Superior temporal gyrus (tissue), 1 donor: ENCODE measurements at regions not wholly inside any gene's neighbourhood (a gene's known extent, or its start where the extent isn't known, plus 50 kb on each side); places are given as distances from the start of the nearest gene placed in this dataset.
A peak's percentile ranks its signal among the peaks of the same experiment; 100 is the strongest.

Experiments
- DNase-seq: peaks from one replicate; pipeline ENCODE4 v3.0.0-alpha.2; 2016; ENCODE audit errors: extremely low spot score

DNA sequence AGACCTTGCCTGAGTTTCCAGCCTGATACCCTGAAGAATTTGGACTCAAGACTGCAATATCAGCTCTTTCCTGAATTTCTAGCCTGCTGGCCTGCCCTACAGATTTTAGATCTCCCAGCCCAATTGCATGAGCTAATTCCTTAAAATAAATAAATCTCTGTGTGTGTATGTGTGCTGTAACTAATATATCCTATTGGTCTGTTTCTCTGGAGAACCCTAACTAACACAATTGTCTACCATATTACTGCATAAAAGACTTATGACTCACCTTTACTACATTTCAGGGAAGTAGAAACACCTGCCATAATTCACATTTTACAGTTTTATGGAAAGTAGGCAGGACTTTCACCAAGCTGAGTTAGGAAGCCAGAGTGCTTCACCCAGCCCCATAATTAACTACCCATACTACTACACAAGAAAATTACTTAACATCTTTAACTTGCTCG, 90.7 kb upstream of the BEND6 start:
- DNase-seq: no peak

DNA sequence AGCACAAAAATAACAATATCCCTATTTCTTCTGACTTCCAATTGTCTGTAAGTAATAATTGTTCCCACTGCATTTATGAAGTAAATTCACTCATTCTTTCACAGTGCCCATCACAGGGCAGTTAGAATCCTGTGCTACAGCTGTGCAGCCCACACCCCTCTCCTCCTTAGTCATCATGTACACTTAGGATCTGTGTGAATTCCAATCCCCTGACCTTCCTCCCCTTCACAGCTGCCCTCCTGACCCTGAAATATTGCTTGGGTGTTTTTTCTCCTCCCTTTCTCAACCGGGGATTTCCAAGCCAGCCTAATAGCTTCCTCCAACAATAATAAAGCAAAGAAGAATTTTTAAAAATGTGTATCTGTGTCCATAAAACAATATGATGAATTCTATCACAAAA, 91.5 kb upstream of the BEND6 start:
- no peak for DNase-seq

DNA sequence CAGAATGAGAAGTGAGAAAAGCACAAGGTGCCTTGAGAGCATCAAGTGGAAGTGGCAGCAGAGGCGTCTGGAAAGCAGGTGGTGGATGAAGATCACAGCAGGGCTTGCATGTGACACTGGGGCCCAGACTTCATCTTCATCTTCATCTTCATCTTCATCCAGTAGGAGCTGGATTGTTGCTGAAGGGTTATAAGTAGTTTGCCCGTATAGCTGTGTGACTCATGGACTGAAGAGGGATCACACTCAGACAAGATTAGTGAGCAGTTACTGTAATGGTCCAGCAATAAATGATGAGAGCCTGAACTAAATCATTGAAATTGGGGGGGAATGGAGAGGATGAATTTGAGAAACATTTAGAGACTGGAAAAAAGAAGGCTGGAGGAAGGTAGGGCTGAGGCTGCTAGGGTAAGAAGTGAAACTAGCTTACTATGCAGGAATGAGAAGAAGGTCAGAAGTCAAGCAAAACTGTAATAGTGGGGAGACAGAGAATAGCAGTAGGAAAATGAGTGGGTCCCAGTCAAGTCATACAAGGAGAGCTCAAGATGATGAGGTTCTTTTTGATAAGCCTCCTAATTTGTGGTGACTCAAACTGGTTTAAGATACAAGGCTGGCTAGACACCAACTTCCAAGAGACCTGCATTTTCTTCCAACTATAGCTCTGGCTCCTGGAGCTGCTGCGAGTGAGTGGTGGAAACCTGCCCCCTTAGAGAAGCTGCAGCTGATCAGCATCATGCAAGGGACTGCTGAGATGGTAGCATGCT, 92.3 kb upstream of the BEND6 start:
- DNase-seq: no peak

DNA sequence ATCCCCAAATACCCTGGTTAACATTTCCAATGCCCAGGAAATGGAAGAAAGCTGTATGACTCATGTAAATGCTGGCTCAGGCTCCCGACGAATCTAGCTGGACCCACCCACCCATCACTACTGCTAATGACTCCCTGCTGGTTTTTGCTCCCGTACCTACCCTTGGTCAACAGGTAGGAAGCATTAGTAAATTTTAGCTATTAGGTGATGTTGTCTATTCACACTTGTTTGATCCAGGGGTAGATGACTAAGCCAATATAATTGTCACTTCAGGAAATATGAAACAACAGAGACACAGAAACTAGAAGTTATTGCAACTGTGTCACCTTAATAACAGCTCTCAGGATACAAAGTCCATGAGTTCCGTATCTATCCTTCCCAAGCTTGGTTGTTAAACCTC, 94.4 kb upstream of the BEND6 start:
- DNase-seq: no peak

DNA sequence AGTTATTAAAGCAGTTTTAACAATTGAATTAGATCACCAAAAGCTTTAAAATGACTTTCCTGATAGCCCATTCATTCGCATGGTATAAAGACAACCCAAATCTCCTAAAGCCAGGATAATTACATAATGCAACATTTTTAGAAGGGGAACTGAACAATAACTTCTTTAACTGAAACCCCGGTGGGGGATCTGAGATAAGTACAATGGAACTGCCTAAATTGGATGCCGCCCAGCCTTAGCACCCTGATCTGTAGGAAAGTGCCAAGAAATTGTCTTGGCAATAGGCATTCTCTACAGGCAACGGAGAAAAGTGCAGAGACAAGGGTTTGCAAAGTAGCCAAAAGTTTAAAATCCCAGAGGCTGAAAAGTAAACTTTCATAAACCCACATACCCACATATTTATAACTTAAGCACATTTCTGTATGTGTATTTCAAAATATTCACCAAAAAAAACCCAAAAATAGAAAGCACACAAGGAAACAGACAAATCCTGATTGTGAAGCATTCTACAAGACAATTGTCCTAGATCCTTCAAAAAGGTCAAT, 98.8 kb upstream of the BEND6 start:
- DNase-seq: no peak

DNA sequence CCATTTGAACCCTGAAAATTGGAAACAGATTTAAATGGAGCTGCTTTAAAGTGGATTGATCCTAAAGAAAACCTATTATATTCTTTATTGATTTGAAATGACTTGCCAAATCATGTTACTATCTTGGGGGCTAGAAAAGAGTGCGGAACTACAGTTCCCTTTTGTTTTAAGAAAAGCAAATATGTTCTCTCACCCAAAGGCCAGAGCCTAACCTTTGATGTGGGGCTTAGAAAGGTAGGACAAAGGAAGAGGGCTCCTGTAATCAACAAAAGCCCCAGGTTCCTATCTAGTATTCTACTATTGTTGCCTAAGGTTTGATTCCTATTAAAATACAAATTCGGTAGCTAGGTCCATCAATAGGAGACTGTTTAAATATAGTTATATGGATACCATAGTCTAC, 100.8 kb upstream of the BEND6 start:
- DNase-seq: no peak

DNA sequence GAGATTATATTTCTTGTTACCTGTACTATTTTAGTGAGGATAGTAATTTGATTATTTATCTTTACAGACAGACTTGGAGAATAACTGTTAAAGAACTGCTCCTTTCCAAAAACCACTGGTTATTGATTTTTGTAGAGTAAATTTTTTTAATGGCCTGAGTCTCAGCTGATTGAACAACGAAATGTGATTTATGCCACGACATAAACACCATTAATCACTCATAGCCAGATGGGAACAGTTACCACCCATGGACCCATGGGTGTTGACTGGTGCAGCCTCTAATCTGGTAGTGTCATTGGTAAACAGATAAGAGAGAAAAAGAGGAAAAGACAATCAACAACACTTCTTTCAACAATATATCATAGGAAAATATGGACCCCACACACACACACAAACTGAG, 101.4 kb upstream of the BEND6 start:
- no peak for DNase-seq

DNA sequence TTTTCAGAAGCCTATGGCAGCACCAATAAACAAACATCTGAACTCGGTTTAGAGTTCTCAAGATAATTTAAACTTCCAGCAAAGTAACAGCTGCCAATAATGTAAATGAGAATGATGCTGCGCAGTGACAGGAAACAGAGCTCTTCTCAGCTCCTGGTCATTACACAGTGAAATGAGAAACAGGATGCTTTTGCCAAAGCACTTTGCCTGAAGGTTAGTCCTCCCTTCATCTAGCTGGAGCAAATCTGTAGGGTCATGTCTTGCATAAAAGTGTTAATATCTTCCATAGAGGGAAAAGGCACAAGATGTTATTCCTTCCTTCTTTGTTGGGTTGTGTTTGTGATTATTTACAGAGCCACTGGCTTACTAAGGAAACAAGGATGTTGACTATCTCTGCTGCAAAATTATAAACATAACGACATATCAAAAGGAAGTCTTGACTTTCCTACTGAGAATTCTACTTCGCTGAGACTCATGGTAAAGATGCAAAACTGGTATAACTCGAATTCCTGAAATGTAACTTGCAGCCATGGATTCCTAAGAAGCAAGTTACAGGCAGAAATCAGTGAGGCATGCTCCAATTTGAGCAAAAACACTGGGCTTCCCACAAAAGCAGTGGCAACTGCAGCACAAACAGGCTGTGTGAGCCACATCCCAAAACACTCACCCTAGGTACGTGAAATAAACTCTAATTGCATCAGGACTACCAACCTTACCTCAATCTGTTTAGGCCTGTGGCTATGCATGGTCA, 102.5 kb upstream of the BEND6 start:
- no peak for DNase-seq

DNA sequence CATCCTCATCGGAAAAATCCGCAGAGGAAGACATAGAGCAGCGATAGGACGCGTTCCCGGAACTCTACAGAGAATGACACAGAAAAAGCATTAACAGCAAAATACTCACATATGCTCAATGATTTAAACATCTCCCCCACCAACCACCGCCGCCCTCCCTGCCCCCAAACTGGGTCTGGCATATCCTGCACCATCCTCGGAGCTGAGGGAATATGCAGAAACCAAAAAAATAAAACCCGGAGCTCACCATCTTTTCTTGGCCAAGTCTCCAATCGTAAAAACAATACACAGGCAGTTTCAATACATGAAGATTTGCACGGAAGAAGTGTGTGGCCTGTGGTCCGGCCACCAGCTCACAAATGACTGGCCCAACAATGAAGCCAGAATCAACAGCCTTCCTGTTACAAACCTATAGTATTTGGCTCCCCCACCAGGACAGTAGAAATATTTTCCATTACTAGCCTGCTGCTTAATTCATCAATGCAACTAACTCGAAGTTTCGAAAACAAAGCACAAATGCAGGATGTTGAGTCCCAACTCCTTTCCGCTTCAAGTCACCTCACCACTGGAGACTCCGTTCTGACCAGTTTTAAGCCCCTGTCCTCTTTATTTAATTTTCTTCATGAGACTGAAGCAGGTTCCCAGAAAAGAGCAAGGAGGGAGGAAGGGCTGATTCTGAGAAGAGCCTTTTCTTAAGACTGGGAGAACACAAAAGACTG, 103.2 kb upstream of the BEND6 start:
- peak; percentile 96 for DNase-seq

DNA sequence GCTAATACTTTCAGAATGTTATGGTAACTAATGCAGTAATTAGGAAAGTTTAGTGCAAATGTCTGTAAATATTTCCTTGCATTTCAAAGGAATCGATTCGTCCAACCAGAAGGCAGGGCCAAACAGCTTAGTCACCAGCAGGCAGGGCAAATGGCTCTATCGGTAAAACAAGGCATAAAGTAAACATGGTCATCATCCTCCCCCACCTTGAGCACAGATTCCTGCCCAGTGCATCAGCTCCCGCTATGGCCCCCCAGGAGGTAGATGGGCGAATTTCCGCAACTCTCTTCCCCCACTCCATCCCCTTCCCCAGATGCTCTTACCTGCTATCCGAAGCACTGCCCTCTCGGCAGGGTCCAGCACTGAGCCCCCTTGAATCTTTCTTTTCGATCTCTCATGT, 103.8 kb upstream of the BEND6 start:
- no peak for DNase-seq

DNA sequence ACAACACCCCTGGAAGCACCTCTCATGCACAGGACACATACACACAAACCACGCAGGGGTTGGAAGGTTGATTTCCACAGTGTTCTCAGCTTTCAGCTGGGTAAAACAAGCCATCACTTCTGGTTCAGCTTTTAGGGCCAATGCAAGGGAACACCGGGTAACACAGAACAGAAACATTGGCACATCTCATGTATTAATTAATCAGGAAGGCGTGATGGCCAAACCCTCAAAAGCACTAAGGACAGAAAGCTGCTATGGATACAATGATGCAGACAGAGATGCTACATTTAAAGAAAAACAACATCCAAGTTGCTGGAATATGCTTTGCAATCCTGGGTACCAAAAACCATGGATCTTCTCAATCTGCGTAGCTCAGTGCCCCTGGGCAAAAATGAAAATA, 104.3 kb upstream of the BEND6 start:
- DNase-seq: peak; percentile 79

DNA sequence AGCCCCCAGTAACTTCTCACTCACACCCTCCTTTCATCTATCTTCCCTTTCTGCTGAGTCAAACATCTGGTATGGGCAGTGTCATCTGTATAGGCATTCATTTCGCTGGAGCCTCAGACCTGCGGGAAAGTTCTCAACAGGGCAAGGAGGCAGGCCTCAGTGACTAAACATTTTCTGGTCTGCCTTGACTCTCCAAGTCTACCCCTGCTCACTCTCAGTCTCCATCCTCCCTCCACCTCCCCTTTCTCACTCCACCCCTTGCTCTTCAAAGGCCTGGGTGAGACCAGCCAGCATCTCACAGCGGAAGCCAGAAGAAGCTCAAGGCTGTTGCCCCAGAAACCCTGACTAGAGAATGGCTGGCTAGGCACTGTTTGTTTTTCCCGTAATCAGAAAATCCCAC, 105.0 kb upstream of the BEND6 start:
- no peak for DNase-seq

DNA sequence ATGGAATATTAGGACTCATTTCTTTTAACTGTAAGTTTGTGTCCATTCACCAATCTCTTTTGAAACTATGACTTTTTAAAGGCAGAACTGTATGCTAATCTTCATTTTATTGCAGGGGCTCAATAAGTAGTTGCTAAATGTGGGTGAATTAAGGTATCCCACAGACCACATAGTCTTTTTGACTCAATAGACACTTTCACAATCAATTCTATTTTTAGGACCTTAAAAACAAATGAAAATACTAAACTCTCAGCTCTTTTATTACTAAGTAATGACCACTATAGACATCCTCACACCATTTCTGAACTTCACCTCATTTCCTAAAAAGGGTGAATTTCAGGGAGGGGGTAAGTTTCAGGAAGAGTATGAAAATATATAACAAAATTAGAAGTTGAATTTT, 106.8 kb upstream of the BEND6 start:
- no peak for DNase-seq

DNA sequence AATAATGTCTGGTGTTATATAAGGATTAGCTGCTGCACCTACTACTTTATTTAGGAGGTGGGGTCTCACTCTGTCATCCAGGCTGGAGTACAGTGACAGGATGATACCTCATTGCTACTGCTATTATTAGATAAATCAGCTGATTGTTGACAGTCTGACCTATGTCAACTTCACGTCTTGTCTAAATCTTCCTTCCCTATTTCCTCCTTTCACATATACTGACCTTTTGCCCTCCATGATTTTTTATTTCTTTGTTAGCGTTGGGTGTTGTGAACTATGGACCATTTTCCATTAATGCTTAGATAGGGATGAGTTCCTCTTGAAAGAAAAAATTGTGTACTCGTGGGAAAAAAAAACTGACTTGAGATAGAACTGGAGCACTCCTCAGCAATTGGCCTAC, 109.9 kb upstream of the BEND6 start:
- DNase-seq: peak; percentile 25

DNA sequence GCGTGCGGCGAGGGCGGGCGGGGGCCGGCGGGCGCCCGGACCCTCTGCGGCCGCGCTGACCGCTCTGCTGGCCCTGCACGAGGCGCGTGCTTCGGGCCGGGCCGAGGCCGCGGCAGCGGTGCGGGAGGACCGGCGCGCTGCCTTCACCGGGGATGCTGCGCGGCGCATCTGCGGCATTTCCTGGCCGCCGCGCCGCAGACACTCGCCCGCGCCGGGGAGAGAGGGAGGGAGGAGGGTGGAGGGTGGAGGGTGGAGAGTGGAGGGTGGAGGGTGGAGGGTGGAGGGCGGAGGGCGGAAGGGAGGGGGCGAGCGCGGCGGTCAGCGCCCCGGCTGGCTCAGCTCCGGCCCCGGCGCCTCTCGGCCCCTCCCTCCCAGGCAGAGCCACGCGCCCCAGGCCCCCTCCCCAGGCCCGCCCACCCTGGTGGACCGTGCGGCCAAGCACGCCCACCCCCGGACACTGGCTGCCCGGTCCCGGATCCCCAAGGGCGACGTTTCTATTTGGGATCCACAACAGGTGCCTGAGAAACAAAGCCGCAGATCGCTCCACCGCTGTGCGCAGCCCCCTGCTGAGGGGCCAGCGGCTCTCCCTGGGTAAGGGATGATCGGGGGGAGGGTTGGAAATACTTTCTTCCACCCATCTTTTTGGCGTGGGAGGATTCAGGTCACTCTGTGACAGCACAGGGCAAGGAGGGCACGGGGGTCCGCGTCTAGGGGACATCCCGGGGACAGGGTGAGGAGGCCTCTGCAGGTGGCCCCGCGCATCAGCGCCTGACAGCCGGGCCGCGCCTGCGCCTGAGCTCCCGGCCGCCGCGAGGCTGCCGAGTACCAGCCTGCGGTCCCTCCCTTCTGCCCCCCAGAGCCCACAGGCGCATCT, 111.2 kb upstream of the BEND6 start:
- peak; percentile 85 for DNase-seq

DNA sequence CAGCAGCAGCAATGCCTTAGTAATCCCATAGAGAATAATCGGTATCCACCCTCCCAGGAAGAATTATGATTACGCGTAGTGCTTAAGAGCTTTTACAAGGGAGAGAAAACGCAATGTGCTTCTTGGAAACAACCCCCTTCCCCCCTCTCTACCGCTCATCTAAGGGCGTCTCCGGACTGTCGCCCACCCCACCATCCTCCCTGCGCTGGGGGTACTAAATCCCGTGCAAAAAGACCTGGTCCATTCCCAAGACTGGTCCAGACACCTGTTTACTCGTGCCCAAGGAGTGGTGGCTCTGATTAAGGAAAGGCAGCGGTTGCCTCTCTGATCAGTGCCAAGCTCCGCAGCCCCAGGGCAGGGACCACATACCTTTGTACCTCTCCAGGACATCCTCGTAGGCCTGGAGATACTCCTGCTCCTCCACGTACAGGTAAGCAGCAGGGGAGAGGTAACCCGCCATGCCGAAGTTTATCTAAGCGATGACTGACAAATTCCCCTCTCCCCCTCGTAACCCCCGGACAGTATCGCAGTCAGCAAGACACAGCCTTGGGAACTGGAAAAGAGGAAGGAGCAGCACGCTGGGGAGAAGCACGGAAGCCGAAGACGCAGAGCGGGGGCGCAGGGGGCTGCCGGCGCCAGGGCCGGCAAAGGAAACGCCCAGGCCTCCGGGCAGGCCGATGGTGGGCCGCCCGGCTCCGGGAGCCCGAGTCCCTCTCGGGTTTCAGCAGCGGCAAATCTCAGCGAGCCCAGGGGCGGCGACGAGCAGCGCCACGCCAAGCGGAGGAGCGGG, 112.0 kb upstream of the BEND6 start:
- DNase-seq: peak; percentile 77

DNA sequence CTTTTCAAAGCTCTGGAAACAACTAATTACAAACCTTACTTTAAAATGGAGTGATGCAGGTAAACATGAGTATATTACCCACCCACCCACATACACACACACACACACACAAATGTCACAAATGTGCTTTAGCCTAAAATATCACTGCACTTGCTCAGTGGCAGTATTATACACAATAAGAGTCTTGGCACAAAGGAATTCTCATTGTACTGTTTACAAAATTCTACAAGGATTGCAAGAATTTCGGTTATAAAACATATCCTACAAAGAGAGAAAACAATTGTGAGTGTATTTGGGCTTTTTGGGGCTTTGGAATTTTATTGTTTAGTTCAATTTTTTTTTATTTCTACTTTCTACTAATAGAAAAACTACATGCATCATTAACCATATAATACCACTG, 113.2 kb upstream of the BEND6 start:
- no peak for DNase-seq

DNA sequence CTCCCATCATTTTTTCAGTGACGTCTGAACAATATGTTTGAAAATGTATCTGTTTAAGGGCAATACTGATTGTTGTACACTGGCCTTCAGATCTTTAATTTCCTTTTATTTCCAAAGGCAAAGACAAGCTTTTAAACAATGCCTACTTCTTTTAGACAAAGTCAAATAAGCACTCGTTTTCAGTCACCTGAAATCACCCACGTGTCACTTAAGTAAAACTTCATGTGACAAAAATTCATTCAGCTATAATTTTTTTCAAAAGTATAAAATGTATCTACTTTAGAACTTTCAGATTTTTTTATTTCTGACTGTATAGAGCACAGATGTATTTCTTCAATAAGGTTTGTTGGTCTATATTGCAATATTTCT, 113.5 kb upstream of the BEND6 start:
- peak; percentile 64 for DNase-seq

DNA sequence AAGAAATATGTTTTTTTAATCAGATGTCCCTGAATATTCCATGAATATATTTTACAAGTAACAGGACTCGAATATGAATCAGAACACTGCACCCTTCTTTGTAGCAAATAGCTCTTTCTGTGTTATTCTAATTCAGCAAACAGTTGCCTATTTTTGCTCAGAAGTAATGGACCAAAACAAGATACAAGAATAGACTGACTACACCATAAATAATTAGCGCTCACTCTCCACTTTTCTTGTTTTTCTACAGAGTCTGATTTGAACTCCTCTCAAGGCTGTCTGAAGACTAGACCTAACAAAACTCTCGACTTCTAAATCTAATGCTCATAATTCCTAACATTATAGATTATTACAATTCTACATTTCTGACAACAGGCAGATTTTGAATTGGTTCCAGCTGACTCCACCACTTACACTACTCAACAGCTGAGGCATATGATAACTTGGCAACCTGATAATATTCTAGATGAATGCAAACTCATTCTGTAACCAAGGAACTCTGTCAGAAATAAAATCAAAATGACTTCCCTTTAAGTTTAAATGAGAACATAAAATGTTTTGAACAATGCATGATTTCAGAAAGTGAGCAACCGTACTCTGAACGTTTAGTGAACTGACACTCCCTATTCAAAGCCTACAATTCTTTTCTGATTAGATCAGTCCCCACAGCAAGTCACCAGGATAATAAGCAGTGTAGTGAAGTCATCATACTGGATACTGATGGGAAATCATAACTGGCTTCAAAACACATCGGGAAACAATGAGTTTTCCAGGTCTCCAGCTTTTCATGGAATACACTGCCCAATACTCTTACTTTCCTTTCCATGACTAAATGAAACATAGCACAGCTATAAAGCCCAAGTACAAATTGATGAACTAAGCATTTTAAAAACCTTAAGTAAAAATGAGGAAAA, 114.2 kb upstream of the BEND6 start:
- DNase-seq: peak; percentile 81
